Activated CD4-positive, alpha-beta T cell treated with anti-CD3 and anti-CD28 coated beads for 48 hours (primary cell): ENCODE measurements at regions not wholly inside any gene's neighbourhood (a gene's known extent, or its start where the extent isn't known, plus 50 kb on each side); places are given as distances from the start of the nearest gene placed in this dataset.

Experiments used
- DNase-seq: peaks from one replicate; pipeline ENCODE4 v3.0.0-alpha.2; 2020

- DNase-seq = no peak
These were observed 133.1 kb downstream of the WDR11 start for GRCh38 chr10:120984221-120984620.

- no peak for DNase-seq
These were observed 136.2 kb downstream of the WDR11 start for GRCh38 chr10:120987359-120987758.

DNA sequence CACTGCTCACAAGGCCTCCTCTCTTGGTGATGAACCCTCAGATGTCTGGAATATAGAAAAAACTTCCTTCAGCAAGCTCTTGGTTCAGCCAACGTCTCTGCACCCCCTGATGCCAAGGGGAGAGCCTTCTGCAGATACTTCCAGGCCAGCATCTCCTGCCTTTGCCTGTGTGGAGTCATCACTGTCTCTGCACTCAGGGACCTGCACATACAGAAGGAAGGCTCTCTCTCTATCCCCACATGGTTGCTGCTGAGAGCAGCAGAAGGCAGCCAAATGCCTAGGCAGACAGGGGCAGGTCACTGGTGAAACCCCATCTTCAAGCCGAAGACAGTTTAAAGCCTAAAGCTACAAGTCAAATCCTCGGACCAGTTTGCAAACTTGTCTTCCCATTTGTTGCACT is 137.6 kb downstream of the WDR11 start:
- no peak for DNase-seq

DNA sequence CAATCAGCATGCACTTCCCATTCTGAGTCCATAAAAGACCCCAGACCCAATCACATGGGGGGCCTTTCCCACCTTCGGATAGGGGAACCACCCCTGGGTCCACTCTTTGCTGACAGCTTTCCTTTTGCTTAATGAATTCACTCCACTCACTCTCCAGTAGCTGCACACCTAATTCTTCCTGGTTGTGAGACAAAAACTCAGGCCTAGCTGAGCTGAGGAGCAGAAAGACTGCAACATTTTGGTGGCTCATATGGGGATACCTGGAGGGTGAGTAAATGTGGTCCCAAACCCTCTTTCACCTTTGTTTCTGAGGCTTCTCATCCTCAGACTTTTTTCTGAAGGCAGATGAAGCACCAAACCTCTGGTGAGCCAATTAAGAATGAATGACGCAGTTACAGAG is 138.1 kb downstream of the WDR11 start:
- no peak for DNase-seq

DNA sequence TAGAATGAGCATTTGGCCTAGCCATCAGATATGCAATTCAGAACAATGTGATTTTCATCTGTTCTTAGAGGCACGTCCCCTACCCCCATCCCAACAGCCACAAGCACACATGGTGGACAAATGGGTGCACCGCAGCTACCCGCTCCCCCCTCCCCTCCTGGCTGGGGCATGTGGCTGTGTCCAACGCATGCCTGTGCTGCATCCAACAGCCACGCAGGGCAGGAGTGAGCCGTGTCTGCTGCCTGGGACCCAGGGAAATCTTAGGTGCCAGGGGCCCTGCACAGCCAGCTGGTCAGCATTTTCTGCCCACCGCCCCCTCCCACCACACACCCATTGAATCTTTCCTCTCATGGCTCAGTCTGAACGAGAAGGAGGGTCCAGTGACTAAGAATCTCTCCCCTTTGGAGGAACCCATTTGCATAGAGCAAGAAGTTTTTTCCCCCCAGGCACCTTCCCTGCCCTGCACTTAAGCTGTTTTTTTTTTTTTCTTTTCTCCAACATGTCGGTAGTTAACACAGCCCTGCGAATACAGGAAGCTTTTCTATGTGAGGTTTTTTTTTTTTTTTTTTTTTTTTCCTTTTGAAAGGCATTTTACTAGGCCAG is 138.9 kb downstream of the WDR11 start:
- DNase-seq = no peak

- no peak for DNase-seq
These were observed 139.7 kb downstream of the WDR11 start for GRCh38 chr10:120990831-120991230.

DNA sequence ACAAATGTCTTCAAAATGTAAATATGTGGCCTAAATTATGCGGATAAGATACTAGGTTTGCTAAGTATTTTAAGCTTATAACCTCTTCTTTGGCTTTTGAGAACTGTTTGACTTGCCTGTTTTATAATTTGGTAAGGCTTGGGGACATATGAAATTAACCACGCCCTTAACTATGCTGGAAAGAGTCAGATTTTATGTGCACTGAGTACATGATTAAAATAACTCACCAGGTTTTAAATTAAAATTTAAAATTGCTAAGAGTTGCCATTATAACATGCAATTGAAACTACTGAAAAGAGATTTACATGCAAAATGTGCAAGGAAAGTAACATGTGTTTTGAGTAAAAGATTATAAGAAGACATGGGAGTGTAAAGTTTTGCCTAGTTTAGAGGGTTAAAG is 141.9 kb downstream of the WDR11 start:
- DNase-seq = no peak

GRCh38 chr10:120995768-120996167 is 144.6 kb downstream of the WDR11 start:
- DNase-seq = no peak

GRCh38 chr10:120996456-120997034 is 145.4 kb downstream of the WDR11 start:
- DNase-seq = no peak

DNA sequence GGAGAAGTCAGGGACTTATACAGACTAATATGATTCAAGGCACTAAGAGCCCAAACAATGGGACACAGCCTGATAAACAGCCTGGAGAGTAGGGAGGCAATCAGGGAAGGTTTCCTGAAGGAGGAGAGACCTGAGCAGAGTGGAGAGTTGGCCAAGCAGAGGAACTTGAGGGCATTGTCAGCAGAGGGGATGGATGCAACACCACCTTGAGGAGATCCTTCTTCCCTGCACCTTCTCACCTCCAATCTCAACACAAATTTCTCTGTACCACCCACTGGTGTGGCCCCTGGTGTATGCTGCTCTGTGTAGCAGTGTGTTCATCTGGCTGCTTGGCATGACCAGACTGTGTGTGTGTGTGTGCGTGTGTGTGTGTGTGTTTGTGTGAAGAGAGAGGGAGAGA is 146.2 kb downstream of the WDR11 start:
- DNase-seq = no peak

- DNase-seq = no peak
These were observed 146.6 kb downstream of the WDR11 start for GRCh38 chr10:120997756-120998155.

DNA sequence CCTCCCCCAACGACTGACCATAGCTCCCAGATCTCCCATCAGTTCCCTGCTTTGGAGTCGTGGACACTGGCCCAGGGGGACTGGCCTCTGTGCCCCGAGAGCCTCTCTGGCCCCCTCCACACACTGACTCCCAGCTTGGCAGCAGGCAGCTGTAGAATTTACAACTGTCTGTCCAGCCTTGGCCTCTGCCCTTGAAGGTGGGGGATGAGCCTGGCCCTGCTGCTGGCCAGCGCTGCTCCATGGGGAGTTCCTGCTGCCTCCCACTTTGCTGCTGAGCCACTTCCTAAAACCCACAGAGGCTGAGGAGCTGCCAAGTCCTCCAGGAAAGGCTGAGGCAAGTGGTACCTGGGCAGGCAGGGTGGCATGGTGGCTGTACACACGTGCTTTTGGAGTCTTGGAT is 147.1 kb downstream of the WDR11 start:
- no peak for DNase-seq

- no peak for DNase-seq
These were observed 147.7 kb downstream of the WDR11 start for GRCh38 chr10:120998782-120999285.

DNA sequence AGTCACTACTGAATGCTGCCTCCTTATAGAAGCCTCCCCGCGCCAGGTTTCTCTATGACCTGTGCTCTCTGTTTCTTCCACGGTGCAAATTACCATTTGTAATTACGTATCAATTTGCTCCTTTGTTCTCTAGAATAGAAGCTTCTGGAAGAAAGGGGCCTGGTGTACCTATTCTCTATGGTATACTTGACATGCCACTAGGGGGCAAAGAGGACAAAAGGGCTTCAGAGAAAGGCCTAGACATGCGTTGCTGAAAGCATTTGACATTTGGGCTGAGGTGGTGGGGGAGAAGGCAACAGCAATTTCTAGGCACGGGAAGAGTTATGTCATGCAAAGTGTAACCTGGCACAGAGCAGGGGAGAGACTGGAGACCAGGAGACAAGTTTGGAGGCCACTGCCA is 148.7 kb downstream of the WDR11 start:
- no peak for DNase-seq

GRCh38 chr10:121002586-121003205 is 151.5 kb downstream of the WDR11 start:
- no peak for DNase-seq

- DNase-seq = no peak
These were observed 154.9 kb downstream of the WDR11 start for GRCh38 chr10:121005948-121006587.

DNA sequence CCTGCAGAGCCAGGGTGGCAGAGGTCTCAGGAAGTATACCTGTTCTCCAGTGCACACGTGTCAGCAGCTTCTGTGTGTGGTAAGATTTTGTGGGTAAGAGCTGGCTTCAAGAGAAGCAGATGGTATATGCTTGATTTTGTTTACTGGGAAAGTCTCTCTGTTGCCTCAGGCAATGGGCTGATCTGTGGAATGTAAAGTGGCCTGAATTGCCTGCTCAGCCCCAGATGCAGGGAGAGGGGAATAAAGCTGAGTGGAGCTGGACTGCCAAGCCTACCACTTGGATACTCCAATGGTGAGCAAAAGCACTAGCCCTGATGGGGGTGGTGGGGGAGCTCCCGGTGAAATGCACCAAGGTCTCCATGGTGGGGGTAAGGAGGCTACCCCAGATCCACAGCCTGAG is 156.1 kb downstream of the WDR11 start:
- DNase-seq = no peak

- no peak for DNase-seq
These were observed 164.8 kb downstream of the WDR11 start for GRCh38 chr10:121015916-121016315.

DNA sequence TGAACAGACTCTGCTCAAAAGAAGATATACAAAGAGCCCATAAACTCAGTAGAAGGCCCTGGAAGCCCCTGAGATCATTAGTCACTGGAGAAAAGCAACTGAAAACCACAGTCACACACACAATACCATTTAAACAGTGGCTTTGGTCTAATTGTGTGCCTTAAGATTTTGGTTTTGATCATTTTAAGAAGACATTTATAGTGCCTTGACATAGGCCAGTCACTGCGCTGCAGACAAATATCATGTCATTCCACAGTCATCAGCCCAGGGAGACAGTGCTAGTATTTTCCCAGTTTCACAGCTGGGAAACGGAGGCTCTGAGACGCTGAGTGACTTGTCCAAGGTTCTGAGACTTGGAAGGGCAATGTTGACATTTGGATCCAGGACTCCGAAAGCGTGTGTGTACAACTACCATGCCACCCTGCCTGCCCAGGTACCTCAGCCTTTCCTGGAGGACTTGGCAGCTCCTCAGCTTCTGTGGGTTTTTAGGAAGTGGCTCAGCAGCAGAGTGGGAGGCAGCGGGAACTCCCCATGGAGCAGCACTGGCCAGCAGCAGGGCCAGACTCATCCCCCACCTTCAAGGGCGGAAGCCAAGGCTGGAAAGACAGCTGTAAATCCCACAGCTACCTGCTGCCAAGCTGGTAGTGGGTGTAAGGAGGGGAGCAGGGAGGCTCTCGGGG is 173.9 kb downstream of the WDR11 start:
- DNase-seq = no peak

DNA sequence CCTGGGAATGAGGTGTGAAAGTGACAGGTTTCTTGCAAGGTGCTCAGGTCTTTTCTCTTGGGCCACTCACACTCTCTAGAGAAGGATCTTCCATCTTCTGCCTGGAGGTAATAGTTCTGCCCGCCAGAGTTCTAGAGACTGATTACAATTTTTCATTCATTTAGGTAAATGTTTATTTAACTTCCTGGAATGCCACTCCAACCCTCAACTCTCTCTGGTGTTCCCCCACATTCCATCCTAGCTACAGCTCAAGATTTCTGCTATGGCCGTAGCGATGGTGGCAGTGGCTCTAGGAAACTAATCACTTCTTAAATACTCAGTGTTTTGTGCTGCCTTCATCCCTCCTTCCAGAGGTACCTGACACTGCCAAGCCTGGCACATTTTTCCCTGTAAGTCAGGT is 174.6 kb downstream of the WDR11 start:
- DNase-seq = no peak

DNA sequence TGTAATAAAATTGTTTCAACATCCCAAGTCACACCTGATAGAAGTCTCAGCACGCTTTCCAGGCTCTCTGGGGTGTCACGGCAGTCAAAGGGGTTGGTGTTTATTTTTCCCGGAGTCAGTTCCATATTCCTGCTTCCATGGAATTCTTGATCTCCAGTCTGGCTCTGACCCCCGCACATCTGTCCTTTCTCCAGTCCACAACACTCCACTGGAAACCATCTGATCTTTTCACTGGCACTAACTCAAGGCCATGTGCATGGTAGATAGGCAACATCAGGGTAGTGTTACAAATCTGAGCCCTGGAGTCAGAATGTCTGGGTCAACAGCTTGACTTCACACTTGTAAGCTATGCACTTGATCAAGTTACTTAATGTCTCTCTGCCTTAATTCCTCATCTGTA is 176.2 kb downstream of the WDR11 start:
- no peak for DNase-seq

- no peak for DNase-seq
These were observed 181.3 kb downstream of the WDR11 start for GRCh38 chr10:121032460-121032859.

GRCh38 chr10:121033366-121033765 is 182.2 kb downstream of the WDR11 start:
- no peak for DNase-seq

- DNase-seq = no peak
These were observed 185.3 kb downstream of the WDR11 start for GRCh38 chr10:121036431-121036830.
